GM12878 (cell line): ENCODE measurements at regions not wholly inside any gene's neighbourhood (a gene's known extent, or its start where the extent isn't known, plus 50 kb on each side); places are given as distances from the start of the nearest gene placed in this dataset.

Source experiments
- ATAC-seq: fragments of 200-7000 bp; cut with Tn5 transposase; 3 replicates; pipeline ENCODE4 v1.9.1; 2020; ENCODE audit warnings: mild to moderate bottlenecking, moderate library complexity
- BruUV-seq: library from RNA; stranded (reverse); fragments of 400-500 nt; replicated peaks from 2 replicates; lab custom pipeline; 2021; lab: Mats Ljungman, UMichigan
- CTCF ChIA-PET: fragments of 300-600 bp; sonication (Branson Sonifier 250); formaldehyde crosslinking; extraction: SDS; loops from one replicate; lab custom pipeline; 2021; ENCODE audit warnings: inconsistent platforms; lab: Yijun Ruan, JAX
- POLR2A ChIA-PET: fragments of 350-600 bp; formaldehyde crosslinking; extraction: SDS; loops from one replicate; lab custom pipeline; 2021; ENCODE audit warnings: inconsistent platforms; lab: Charles Lee
- RAD21 ChIA-PET: fragments of 300-600 bp; sonication (Branson Sonifier 250); formaldehyde crosslinking; loops from one replicate; lab custom pipeline; 2023; ENCODE audit warnings: antibody characterized with exemption; ENCODE audit not compliant: unreplicated experiment; lab: Charles Lee
- SMC1A ChIA-PET: fragments of 300-600 bp; sonication (Branson Sonifier 250); formaldehyde crosslinking; loops from one replicate; lab custom pipeline; 2023; ENCODE audit not compliant: unreplicated experiment, uncharacterized antibody; lab: Charles Lee
- DNase-seq: peaks from one replicate; pipeline ENCODE4 v3.0.0-alpha.2; 2011; ENCODE audit warnings: low read depth, low spot score
- FAIRE-seq: peaks from 3 replicates; lab custom pipeline; 2011; peaks lifted over from hg19 to GRCh38; lab: Jason Lieb, UNC
- H2AFZ ChIP-seq: 2 replicates; pipeline ENCODE4 v1.6.0; 2011; ENCODE audit warnings: low read depth, low read length, control low read depth; ENCODE audit not compliant: control insufficient read depth
- H3K27ac ChIP-seq: 2 replicates; pipeline ENCODE4 v1.5.1; 2011; ENCODE audit warnings: control low read depth; ENCODE audit not compliant: control insufficient read depth, insufficient read depth
- H3K27me3 ChIP-seq, 2 experiments: replicated peaks in 1 of 2; 2 replicates each; pipeline versions ENCODE4 v1.6.0 to v1.6.1; 2011; ENCODE audit warnings: low read length in 1 of 2; ENCODE audit not compliant: control insufficient read depth in 2 of 2, insufficient read depth in 2 of 2
- H3K36me3 ChIP-seq, 2 experiments: 2 replicates each; pipeline ENCODE4 v1.5.1; 2011; ENCODE audit warnings: low read length in 1 of 2; ENCODE audit not compliant: control insufficient read depth in 2 of 2, insufficient read depth in 2 of 2
- H3K4me1 ChIP-seq: 2 replicates; pipeline ENCODE4 v1.6.1; 2011; ENCODE audit warnings: mild to moderate bottlenecking, low read length, moderate library complexity, mixed read lengths; ENCODE audit not compliant: control insufficient read depth, insufficient read depth
- H3K4me2 ChIP-seq: 2 replicates; pipeline ENCODE4 v1.6.0; 2011; ENCODE audit warnings: control low read depth; ENCODE audit not compliant: control insufficient read depth, insufficient read depth
- H3K4me3 ChIP-seq: fragments of 200-600 bp; sonication (generic); 2 replicates; pipeline ENCODE4 v1.5.1; 2016
- H3K79me2 ChIP-seq: 2 replicates; pipeline ENCODE4 v1.6.0; 2011; ENCODE audit warnings: low read length; ENCODE audit not compliant: control insufficient read depth, insufficient read depth
- H3K9ac ChIP-seq: 2 replicates; pipeline ENCODE4 v1.8.0; 2011; ENCODE audit warnings: low read length, control low read depth, mixed read lengths; ENCODE audit not compliant: control insufficient read depth, insufficient read depth
- H3K9me3 ChIP-seq: replicated peaks from 3 replicates; pipeline ENCODE4 v1.5.1; 2011; ENCODE audit warnings: mild to moderate bottlenecking, low read length; ENCODE audit not compliant: control insufficient read depth, insufficient read depth
- H4K20me1 ChIP-seq: 2 replicates; pipeline ENCODE4 v1.6.0; 2011; ENCODE audit not compliant: control insufficient read depth, insufficient read depth
- EP300 ChIP-seq, 2 experiments: fragments of 150-350 bp in 1 of 2; IDR thresholded peaks; 2 replicates each; pipeline ENCODE4 v1.6.1; 2011 to 2012; ENCODE audit warnings: low read depth in 2 of 2, low read length in 2 of 2, borderline replicate concordance in 1 of 2, improper control_type of control experiment in 1 of 2, inconsistent platforms in 1 of 2; ENCODE audit not compliant: control insufficient read depth in 1 of 2
- FOS ChIP-seq: IDR thresholded peaks from 3 replicates; pipeline ENCODE4 v1.6.1; 2011; ENCODE audit warnings: borderline replicate concordance; ENCODE audit not compliant: insufficient read length; ENCODE audit errors: extremely low read depth
- MXI1 ChIP-seq: fragments of 150-350 bp; IDR thresholded peaks from 2 replicates; pipeline ENCODE4 v1.6.1; 2011; ENCODE audit warnings: low read depth, mild to moderate bottlenecking, inconsistent platforms, low read length, improper control_type of control experiment
- POLR2A ChIP-seq: IDR thresholded peaks from 2 replicates; pipeline ENCODE4 v1.6.1; 2011; ENCODE audit warnings: low read depth, mild to moderate bottlenecking, low read length
- POU2F2 ChIP-seq: IDR thresholded peaks from 3 replicates; pipeline ENCODE4 v1.6.1; 2011; ENCODE audit warnings: low read depth, mild to moderate bottlenecking, low read length, borderline replicate concordance
- RAD21 ChIP-seq: IDR thresholded peaks from 2 replicates; pipeline ENCODE4 v1.6.1; 2011; ENCODE audit warnings: mild to moderate bottlenecking, low read depth, low read length, moderate library complexity; ENCODE audit not compliant: insufficient read depth
- RFX5 ChIP-seq: IDR thresholded peaks from 2 replicates; pipeline ENCODE4 v1.6.1; 2011; ENCODE audit warnings: low read depth, low read length, improper control_type of control experiment
- STAT1 ChIP-seq: fragments of 450-650 bp; conservative IDR thresholded peaks from 2 replicates; pipeline ENCODE4 v1.6.1; 2014; ENCODE audit warnings: antibody characterized with exemption, mild to moderate bottlenecking
- WGBS: methylation state at CpG from one replicate; pipeline ENCODE4 v1.1.6; 2016; ENCODE audit warnings: low lambda C conversion rate; ENCODE audit not compliant: insufficient replicate concordance, insufficient coverage; ENCODE audit errors: missing lambda C conversion rate; 5-methylcytosine and 5-hydroxymethylcytosine counted together
- in situ Hi-C: fragments of 300-500 bp; cut with MboI; formaldehyde crosslinking; loops from 9 replicates; pipeline ENCODE4 v1.14.3; 2018; ENCODE audit warnings: mixed read lengths
- intact Hi-C: fragments of 100-400 bp; cut with micrococcal nuclease; formaldehyde crosslinking; loops from one replicate; pipeline ENCODE4 v1.14.2; 2022; ENCODE audit not compliant: unreplicated experiment
- TF ChIP-seq, protein P1 (sequence below), 3 experiments: IDR thresholded peaks in 2 of 3; conservative IDR thresholded peaks in 1 of 3; 2 replicates each; pipeline ENCODE4 v1.5.1; 2011; ENCODE audit warnings: low read depth in 3 of 3, low read length in 3 of 3, mild to moderate bottlenecking in 3 of 3, control low read depth in 2 of 3, moderate library complexity in 2 of 3, inconsistent platforms in 1 of 3, mixed read lengths in 1 of 3; ENCODE audit not compliant: control insufficient read depth in 2 of 3, insufficient read depth in 1 of 3; ENCODE audit errors: extremely low read depth in 1 of 3
- TF ChIP-seq, protein P2 (sequence below): IDR thresholded peaks from 2 replicates; pipeline ENCODE4 v1.6.1; 2012; ENCODE audit warnings: mild to moderate bottlenecking, low read depth, low read length

DNA sequence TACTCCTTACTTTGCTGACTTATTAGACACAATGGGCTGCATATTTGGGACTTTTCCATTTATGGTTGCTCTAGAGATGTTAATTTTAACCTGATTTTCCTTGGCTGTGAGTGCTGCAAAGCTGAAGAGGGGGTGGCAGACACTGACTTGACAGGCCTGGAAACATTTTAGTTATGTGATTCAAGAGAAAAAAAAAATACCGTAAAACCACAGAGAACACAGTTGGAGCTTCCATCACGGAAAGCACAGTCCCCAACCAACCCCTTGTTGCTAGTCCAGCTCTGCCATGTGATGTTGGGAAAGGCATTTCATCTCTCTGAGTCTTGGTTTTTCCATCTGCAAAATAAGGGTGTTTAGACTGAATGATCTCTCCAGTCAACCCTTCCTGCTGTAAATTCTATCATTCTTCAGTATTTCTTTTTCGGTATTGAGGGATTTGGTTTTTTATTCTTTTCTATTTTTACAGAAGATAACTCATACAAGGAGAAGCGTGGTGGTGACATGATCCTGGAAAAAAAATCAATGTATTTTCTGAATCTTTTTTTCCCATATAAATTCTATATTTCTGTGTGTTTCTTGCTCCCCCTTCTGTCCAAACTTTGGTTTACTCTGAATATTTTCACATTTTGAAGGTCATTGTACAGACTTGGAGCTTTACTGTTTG is 246.1 kb downstream of the REEP3 start:
- RAD21 ChIA-PET: interaction anchor here (2.0 kb wide), 1 partner anchor 47 kb away, joined by 8 read pairs; no protein-coding TSS in a partner anchor
- Histone ChIP-seq H3K27ac (no peak overlapping the region), H3K36me3 (no peaks in the 10 kb centered on the region), H3K9me3 (no peaks in the 10 kb centered on the region), H3K4me1 (no peaks in the 10 kb centered on the region), H3K4me3 (no peak overlapping the region), H3K27me3 (no peaks in the 10 kb centered on the region; a peak in 1 of 4 replicates), H3K9ac (no peak overlapping the region), H3K79me2 (no peaks in the 10 kb centered on the region), H2AFZ (no peak overlapping the region), H3K4me2 (no peak overlapping the region), H4K20me1 (no peaks in the 10 kb centered on the region)
- TF ChIP-seq, protein P1, sequence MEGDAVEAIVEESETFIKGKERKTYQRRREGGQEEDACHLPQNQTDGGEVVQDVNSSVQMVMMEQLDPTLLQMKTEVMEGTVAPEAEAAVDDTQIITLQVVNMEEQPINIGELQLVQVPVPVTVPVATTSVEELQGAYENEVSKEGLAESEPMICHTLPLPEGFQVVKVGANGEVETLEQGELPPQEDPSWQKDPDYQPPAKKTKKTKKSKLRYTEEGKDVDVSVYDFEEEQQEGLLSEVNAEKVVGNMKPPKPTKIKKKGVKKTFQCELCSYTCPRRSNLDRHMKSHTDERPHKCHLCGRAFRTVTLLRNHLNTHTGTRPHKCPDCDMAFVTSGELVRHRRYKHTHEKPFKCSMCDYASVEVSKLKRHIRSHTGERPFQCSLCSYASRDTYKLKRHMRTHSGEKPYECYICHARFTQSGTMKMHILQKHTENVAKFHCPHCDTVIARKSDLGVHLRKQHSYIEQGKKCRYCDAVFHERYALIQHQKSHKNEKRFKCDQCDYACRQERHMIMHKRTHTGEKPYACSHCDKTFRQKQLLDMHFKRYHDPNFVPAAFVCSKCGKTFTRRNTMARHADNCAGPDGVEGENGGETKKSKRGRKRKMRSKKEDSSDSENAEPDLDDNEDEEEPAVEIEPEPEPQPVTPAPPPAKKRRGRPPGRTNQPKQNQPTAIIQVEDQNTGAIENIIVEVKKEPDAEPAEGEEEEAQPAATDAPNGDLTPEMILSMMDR (IDR thresholded peaks at IDR 0.05 in 2 of 3, conservative IDR thresholded peaks at IDR 0.05 in 1 of 3; ENCODE audit: control insufficient read depth in 2 of 3, extremely low read depth in 1 of 3, insufficient read depth in 1 of 3, low read depth in 3 of 3, low read length in 3 of 3): peak in 2 of 3 experiments; percentile 10 to 33; a peak in 1 of 6 replicates
- TF ChIP-seq RFX5 (no peak), RAD21 (peak; percentile 52)
- in situ Hi-C loops: no loop called here
- POLR2A ChIA-PET: no interaction called here
- FAIRE-seq: no peak
- no TSS peak for BruUV-seq
- WGBS: 35% methylated on average over 4 of the region's 4 CpGs
- SMC1A ChIA-PET: interaction anchor here (0.6 to 1.7 kb wide), 7 partner anchors 9 to 1203 kb away, joined by 3 to 9 read pairs (median 3); no protein-coding TSS in a partner anchor
- intact Hi-C loops: no loop called here
- no peak for DNase-seq
- CTCF ChIA-PET: interaction anchor here (0.7 to 3.4 kb wide), 10 partner anchors 12 to 1778 kb away, joined by 3 to 22 read pairs (median 3); no protein-coding TSS in a partner anchor
- peak; percentile 36; the same call in 1 of the 3 replicates for ATAC-seq

DNA sequence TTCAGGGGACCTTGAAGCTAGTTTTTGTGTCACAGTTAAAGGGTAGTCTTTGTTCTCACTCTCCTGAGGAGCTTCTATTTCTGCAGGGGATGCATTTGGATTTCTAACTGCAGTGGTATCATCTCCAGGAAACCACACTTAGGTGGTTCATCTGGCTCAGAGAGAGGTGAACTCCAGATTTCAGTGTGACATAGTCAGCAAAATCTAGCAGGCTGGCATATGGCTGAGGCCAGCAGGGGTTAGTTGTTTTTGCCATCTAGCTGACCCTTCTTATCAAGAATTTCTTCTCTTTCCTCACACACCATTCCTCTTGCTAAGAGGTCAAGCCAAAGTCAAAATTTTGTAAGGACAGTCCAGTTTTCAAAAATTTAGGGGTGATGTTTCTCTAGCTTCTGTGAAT is 248.2 kb downstream of the REEP3 start:
- Histone ChIP-seq H3K27me3 (no peaks in the 10 kb centered on the region; a peak in 2 of 4 replicates), H3K4me2 (no peak overlapping the region), H3K9ac (no peak overlapping the region), H3K4me1 (no peaks in the 10 kb centered on the region), H2AFZ (no peak overlapping the region), H3K36me3 (no peaks in the 10 kb centered on the region), H3K4me3 (no peak overlapping the region), H4K20me1 (no peaks in the 10 kb centered on the region), H3K9me3 (no peaks in the 10 kb centered on the region), H3K27ac (no peak overlapping the region), H3K79me2 (no peaks in the 10 kb centered on the region)
- FAIRE-seq (no peak), DNase-seq (no peak), ATAC-seq (no peak)
- RAD21 ChIA-PET: no interaction called here
- SMC1A ChIA-PET: no interaction called here
- BruUV-seq: no TSS peak
- in situ Hi-C loops (no loop called here), intact Hi-C loops (no loop called here)
- POLR2A ChIA-PET: interaction anchor here (0.5 kb wide), 1 partner anchor 260 kb away, joined by 3 read pairs; no protein-coding TSS in a partner anchor
- CTCF ChIA-PET: interaction anchor here (0.7 to 3.4 kb wide), 2 partner anchors 229 to 602 kb away, joined by 3 to 22 read pairs; no protein-coding TSS in a partner anchor
- TF ChIP-seq EP300 (IDR thresholded peaks at IDR 0.05; ENCODE audit: borderline replicate concordance in 1 of 2, control insufficient read depth in 1 of 2, low read depth in 2 of 2, low read length in 2 of 2): no peak
- TF ChIP-seq, protein P2, sequence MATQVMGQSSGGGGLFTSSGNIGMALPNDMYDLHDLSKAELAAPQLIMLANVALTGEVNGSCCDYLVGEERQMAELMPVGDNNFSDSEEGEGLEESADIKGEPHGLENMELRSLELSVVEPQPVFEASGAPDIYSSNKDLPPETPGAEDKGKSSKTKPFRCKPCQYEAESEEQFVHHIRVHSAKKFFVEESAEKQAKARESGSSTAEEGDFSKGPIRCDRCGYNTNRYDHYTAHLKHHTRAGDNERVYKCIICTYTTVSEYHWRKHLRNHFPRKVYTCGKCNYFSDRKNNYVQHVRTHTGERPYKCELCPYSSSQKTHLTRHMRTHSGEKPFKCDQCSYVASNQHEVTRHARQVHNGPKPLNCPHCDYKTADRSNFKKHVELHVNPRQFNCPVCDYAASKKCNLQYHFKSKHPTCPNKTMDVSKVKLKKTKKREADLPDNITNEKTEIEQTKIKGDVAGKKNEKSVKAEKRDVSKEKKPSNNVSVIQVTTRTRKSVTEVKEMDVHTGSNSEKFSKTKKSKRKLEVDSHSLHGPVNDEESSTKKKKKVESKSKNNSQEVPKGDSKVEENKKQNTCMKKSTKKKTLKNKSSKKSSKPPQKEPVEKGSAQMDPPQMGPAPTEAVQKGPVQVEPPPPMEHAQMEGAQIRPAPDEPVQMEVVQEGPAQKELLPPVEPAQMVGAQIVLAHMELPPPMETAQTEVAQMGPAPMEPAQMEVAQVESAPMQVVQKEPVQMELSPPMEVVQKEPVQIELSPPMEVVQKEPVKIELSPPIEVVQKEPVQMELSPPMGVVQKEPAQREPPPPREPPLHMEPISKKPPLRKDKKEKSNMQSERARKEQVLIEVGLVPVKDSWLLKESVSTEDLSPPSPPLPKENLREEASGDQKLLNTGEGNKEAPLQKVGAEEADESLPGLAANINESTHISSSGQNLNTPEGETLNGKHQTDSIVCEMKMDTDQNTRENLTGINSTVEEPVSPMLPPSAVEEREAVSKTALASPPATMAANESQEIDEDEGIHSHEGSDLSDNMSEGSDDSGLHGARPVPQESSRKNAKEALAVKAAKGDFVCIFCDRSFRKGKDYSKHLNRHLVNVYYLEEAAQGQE: no peak
- no peak for TF ChIP-seq POLR2A
- no peak for TF ChIP-seq FOS
- TF ChIP-seq STAT1: no peak
- TF ChIP-seq MXI1: no peak
- no peak for TF ChIP-seq POU2F2
